Left forelimb (tissue), 1 donor: ENCODE measurements at regions not wholly inside any gene's neighbourhood (a gene's known extent, or its start where the extent isn't known, plus 50 kb on each side); places are given as distances from the start of the nearest gene placed in this dataset.
"Not testable (repeated sequence)": the region's sequence is repeated elsewhere in the genome, so short reads cannot be mapped to it uniquely, and the experiment has no call there.

Source experiments
- DNase-seq: peaks from one replicate; pipeline ENCODE4 v3.0.0-alpha.2; 2018; ENCODE audit warnings: low spot score

GRCh38 chr2:52006821-52007366 is 975.0 kb upstream of the NRXN1 start:
- DNase-seq, result not testable (repeated sequence)

- no peak for DNase-seq
These were observed 968.4 kb upstream of the NRXN1 start for GRCh38 chr2:52000151-52000855.

DNA sequence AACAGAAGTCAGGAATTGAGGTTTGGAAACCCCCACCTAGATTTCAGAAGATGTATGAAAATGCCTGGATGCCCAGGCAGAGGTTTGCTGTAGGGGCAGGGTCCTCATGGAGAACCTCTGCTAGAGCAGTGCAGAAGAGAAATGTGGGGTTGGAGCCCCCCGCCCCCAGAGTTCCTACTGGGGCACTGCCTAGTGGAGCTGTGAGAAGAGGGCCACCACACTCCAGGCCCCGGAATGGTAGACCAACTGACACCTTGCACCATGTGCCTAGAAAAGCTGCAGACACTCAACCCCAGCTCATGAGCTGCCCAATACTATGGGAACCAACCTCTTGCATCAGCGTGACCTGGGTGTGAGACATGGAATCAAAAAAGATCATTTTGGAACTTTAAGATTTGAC is 967.0 kb upstream of the NRXN1 start:
- DNase-seq, result no peak

DNA sequence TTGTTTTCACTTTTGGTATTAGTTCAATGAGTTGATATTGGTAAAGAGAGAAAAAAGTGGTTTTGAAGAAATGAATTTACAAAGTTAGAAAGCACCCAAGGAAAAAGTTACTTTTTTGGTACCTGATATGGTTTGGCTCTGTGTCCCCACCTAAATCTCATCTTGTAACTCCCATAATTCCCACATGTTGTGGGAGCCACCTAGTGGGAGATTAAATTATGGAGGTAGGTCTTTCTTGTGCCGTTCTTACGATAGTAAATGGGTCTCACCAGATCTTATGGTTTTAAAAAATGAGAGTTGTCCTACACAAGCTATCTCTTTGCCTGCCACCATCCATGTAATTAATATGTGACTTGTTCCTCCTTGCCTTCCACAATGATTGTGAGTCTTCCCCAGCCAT is 965.6 kb upstream of the NRXN1 start:
- no peak for DNase-seq

DNA sequence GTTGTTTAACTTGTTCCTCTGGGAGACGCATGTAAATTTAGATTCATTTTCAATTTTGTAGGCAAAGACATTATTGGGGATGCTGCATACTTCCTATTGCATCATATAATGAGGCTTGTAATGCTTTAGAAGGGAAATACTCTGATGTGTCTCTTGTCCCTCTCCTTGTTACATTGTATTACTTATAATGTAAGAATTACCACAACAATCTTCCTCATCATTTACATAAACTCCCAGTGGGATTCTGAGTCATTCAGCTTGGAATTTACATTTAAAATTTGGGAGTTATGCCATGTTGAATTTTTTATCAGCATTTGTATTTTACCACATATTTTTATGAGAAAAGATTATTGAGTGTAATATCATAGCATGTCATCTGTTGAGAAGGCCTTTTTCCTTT is 963.4 kb upstream of the NRXN1 start:
- DNase-seq, result no peak

DNA sequence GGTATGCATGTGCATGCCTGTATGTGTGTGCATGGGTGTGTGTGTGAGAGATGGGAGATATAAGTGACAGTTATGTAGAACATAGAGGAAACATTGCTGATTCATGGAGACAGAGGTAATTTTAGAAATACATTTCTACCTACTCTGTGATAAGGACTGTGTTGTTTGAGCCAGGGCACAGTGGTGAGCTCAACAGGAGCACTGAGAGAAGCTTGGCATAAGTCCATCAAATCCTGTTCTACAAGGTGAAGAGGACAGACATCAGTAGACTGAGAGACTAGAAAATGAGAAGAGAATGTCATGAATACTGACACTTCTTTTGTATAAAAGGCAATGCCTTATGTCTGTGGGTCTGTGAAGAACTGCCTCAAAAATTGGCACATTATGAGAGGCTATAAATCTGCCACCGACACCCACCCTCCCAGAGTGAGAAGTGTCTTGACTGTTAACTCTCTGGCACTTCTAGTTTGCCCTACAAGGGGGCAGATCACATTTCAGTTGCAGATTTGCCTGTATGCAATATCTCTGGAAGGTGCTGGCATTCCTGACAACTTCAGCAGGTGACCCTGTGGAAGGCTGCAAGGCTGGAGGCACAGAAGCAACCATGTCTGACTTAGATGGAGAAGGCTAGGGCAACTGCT is 962.3 kb upstream of the NRXN1 start:
- DNase-seq, result no peak

DNA sequence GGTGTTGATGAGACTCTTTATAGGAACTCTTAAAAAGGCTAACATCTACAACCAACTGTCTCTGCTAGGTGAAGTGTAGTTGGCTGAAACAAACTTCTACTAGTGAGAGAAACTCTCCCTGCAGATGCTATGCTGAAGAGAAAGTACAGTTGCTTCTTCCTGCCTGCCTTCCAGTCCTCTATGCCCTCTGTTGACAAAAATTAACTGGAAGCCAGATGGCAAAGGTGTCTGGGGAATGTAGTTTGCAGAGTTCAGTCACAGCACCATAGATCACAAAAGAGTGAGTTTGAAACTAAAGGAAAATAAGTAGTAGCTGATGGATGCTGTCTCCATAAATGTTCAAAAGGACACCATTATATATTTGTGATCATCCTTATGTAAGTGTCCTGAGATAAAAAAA is 958.8 kb upstream of the NRXN1 start:
- DNase-seq, result no peak

DNA sequence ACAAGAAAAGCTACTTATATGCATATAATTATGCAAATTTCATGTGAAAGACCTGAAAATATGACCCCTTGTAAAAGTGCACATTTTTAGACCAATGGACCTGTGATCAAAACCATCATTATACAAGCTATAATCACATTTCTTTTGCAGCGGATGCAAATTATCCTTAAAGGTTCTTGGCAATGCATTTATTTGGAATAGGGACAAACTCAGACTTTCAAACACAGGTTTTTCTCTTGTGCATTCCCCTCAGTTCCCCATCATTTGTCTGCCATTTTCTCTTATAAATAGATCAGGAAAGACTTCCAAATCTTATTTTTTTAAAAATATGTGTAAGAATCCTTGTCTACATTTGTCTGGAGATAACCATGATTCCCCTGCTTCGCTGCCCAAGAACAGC is 954.2 kb upstream of the NRXN1 start:
- DNase-seq, result no peak

GRCh38 chr2:51981783-51982182 is 949.9 kb upstream of the NRXN1 start:
- no peak for DNase-seq

DNA sequence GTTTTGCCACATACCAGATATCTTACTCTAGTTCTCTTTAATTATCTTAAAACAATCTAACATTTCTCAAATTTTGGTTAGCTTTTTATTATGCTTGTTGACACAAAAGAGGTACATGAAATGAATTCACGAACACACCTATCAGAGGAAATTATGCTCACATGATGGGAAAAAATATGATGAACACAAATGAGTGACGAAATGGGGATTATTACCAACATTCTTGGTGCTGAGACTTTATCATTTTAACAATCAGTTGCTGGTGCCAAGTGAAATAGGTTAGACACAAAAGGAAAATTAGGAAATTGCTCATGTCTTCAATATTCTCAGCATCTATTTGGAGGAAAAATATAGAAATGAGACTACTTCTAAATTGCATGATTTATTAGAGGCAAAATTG is 944.7 kb upstream of the NRXN1 start:
- no peak for DNase-seq

GRCh38 chr2:51971136-51971535 is 939.2 kb upstream of the NRXN1 start:
- no peak for DNase-seq

DNA sequence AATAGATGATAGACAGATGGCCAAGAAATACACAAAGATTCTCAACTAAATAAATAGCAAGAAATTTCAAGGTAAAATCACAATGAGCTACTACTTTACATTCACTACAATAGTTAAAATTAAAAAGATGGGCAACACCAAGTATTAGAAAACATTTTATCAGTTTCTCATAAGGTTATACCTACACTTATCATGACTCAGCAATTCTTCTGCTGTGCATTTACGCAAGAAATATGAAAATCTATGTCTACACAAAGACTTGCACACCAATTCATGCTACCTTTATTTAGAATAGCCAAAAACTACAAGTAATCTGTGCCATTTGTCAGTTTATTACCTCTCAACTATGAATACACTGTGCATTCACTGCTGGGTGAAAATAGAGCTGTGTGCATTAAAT is 937.4 kb upstream of the NRXN1 start:
- DNase-seq, result no peak

DNA sequence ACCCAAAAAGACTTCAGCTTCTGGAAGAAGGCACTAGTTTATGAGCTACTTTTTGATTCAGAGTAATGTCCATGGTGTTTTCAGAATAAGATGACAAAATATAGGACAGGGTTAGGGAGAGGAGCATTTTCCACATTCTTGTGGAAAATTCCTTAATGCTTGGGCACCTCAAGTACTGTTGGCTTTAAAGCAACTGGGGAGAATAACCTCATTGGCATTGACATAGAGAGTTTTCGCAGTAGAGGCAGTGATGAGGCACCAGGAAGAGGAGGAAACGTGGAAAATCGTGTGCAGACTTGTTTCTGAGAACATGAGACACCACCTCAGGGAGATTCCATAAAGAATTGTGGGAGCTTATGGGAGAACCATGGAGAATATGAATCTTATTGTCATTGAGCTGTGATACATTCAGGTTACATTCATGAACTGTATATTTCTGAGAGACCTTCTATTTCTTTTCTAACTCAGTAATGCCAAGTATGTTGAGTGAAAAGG is 929.0 kb upstream of the NRXN1 start:
- DNase-seq, result no peak

GRCh38 chr2:51960281-51960680 is 928.3 kb upstream of the NRXN1 start:
- no peak for DNase-seq

DNA sequence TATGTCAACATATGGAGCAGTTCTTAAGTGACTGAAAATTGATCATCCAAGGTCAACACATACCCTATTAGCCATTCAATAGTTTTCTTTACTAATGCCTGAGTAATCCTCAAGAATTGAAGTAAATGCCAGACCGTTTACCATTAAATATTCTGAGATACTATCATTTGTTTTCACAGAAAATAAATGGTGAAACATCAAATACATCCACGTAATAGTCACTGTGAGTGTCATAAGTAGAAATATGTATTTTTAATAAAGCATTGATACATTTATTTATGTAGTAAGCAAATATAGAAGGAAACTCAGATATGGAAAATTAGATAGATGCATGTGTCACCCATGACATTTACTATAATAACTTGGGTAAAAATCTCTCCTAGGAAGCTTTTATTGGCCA is 927.8 kb upstream of the NRXN1 start:
- no peak for DNase-seq

DNA sequence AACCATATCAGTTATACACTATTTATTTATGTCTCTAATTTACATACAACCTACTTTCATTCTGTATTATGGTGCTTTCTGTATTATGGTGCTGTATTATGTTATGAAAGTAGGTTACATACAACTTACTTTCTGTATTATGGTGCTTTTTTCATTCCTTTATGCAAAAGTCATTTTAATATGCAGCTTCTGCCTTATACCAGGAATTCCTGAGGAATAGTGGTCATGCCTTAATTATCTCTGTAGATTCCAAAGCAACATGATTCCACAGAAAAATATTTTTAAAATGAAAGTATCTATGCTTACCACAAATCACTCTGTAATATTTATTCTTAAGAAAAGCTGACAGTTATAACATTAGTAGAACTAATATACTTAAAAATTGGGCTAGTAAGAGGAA is 922.0 kb upstream of the NRXN1 start:
- DNase-seq, result no peak

- DNase-seq, result no peak
These were observed 889.1 kb upstream of the NRXN1 start for GRCh38 chr2:51921076-51921475.

DNA sequence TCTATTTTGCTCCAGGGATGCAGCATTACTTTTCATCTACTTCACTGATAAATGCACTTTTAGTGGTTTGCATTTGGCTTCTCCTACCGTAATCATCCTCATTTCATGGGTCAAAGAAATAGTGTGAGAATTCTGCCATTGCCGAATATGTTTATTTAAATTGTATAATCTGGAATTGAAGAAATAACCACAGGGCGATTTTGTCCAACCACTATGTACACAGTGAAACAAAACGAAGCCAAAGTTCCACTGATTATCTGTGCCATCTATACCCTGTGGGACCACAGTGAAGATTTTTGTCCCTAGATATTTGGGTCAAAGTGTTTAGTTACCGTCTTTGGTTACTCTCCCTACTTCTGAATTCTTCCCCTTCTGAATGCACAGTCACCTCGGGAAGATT is 888.6 kb upstream of the NRXN1 start:
- DNase-seq, result no peak

- DNase-seq, result no peak
These were observed 887.5 kb upstream of the NRXN1 start for GRCh38 chr2:51919395-51919794.

- no peak for DNase-seq
These were observed 886.2 kb upstream of the NRXN1 start for GRCh38 chr2:51918113-51918512.

- DNase-seq, result no peak
These were observed 871.8 kb upstream of the NRXN1 start for GRCh38 chr2:51903728-51904127.

DNA sequence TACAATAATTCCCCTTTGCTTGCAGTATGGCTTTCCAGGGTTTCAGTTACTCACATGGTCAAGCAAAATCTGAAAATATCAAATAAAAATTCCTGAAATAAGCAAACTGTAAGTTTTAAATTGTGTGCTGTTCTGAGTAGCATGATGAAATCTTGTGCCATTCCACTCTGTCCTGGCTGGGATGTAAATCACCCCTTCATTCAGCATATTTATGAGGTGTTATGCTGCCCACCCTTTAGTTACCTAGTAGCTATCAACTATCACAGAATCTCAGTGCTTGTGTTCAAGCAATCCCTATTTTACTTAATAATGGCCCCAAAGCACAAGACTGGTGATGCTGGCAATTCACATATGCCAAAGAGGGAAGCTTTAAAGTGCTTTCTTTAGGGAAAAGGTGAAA is 867.7 kb upstream of the NRXN1 start:
- DNase-seq, result no peak

DNA sequence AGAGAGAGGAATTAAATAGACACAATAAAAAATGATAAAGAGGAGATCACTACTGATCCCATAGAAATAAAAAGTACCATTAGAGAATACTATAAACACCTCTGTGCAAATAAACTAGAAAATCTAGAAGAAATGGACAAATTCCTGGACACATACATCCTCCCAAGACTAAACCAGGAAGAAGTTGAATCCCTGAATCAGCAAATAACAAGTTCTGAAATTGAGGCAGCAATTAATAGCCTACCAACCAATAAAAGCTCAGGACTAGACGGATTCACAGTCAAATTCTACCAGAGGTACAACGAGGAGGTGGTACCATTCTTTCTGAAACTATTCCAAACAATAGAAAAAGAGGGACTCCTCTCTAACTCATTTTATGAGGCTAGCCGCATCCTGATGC is 862.7 kb upstream of the NRXN1 start:
- DNase-seq, result not testable (repeated sequence)

DNA sequence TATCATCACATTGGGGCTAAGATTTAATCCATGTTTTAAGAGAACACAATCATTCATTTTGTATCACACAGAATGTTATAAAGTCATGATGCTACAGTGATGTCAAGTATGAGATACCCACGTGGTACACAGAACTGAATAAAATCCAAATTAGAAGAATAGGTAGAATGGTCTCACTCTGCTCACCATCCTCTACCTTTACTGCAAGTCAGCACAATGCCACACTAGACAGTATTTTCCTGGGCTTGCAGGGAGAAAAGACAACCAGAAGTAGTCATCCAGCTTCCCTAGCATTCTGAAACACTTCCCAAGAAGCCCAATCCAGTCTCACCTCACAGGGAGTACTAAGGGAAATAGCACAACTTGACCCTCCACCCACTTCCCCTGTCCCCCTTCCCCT is 856.2 kb upstream of the NRXN1 start:
- no peak for DNase-seq
